AML-193 (cell line): ENCODE measurements at regions not wholly inside any gene's neighbourhood (a gene's known extent, or its start where the extent isn't known, plus 50 kb on each side); places are given as distances from the start of the nearest gene placed in this dataset.

ENCODE experiments used
- DNase-seq, 2 experiments: peaks; one replicate each; lab custom pipeline; 2025; lab: John Stamatoyannopoulos, UW

- no peak for DNase-seq
Observed at GRCh38 chr3:72490688-72491435, 357.4 kb downstream of the SHQ1 start.

- DNase-seq = no peak
Observed at GRCh38 chr3:72489901-72490300, 358.3 kb downstream of the SHQ1 start.

- no peak for DNase-seq
Observed at GRCh38 chr3:72488738-72489035, 359.6 kb downstream of the SHQ1 start.

DNA sequence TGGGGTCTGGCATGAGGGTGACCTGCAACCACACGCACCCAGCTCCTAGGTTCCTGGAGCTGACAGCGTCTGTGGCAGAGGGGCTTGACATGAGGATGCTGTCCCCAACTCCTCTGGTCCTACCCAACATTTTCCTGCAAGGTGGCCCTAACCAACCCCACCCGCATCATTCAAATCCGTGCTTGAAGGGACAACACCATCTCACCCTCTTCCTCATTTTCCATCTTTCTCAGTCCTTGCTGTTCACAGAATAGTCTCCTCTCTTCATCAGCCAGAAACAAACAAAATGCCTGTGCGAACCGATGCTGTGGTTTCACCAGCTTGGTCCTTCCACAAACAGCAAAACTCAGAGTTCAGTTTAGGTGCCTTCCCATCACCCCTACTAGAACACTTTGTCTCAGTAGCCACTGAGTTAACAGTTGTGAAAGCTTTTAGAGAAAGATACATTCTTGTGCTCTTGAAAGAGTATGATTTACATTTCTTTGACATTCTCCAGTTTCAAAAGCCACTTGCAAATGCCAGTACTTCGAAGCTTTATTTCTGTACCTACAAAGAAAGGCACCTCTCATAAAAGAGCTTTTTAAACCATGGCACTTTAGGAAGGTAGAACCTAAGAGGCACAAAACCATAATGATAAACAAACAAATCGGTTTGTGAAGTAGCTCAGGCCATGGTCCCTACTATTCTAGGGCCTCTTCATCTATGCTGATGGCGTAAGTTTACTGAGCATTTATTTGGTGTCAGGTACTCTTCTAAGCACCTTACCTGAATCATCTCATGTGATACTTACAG, 360.1 kb downstream of the SHQ1 start:
- DNase-seq = no peak

GRCh38 chr3:72487078-72487765, 361.0 kb downstream of the SHQ1 start:
- DNase-seq = no peak

DNA sequence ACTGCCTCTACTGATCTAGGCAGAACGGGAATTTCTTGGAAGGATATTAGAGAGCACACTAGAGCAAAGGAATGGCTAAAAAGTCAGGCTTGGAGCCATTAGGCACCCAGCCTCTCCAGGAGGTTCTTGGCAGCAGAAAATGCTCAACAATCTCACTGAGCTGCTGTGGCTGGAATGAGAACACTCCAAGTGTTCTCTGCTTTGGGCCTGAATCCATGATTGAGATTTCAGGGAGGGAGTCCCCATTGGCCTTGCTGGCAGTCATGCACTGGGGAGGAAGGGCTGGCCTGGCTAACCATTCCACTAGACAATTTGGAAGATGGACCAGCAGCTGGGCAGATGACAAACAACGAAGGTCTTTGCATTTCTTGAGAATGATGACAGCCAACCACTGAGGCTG, 362.6 kb downstream of the SHQ1 start:
- DNase-seq = no peak

- DNase-seq = no peak
Observed at GRCh38 chr3:72483554-72484104, 364.6 kb downstream of the SHQ1 start.

DNA sequence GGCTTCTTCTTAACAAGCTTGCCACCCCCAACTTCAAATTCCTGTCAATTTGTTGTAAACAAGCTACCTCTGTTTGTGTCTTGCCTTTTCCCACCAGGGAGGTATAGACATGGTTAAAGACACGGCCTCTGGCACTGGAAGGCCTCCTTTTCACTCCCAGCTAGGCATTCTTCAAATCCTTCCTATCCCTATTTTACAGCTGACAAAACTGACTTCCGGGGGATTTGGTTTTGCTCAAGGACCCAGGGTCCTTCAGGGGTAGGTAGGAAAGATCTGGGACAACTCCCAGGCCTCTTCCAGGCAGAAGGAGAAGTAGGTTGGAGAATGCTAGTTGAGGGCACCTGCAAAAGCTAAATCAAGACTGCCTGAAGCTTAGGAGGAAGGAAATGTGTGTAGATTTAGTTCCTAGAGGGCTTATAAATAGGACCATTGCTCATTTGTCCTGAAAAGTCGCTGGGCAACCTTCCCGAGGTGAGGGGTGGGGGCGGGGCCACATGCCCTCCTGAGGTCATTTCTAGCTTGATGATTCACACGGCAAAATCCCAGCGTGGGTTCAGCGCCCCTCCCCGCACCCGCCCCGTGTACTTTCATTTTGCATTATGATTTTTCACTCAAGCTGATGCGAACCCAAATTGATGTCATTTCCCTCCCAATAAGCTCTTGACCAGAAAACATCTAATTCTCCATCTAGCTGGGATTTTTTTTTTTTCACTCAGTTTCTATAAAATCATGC, 365.5 kb downstream of the SHQ1 start:
- DNase-seq = peak; percentile 22 to 41

- DNase-seq = no peak
Observed at GRCh38 chr3:72481542-72481941, 366.7 kb downstream of the SHQ1 start.

GRCh38 chr3:72480366-72480765, 367.9 kb downstream of the SHQ1 start:
- DNase-seq = no peak

DNA sequence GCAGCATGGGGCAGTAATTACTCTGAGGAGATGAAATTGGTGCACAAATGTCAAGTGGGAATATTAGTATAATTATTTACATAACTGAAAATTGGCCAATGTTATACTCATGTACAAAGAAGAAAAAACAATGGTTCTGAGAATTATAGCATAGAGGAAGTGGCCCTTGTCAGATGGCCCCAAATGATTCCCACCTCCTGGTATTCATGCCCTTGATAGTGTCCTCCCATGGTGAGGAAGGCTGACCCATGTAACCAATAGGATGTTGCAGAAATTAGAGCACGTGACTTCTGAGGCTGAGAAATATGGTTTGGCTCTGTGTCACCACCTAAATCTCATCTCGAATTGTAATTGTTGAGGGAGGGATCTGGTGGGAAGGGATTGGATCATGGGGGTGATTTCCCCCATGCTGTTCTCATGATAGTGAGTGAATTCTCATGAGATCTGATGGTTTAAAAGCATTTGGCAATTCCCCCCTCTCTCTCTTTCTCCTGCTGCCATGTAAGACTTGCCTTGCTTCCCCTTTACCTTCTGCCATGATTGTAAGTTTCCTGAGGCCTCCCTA, 368.5 kb downstream of the SHQ1 start:
- DNase-seq = no peak

DNA sequence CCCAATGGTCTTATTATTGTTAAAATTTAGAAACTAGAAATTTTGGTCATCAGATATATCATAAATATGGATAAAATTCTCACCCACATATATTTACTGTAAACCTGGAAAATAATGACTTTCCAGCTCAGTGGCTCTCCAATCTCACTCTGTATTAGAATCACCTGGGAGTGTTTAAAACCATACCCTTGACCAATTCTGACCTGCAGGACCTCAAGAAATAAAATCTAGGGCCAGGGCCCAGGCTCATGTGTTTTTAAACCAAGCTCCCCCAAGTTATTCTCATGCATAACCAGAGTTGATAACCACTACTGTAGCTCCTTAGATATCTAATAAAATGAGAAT, 372.1 kb downstream of the SHQ1 start:
- no peak for DNase-seq

DNA sequence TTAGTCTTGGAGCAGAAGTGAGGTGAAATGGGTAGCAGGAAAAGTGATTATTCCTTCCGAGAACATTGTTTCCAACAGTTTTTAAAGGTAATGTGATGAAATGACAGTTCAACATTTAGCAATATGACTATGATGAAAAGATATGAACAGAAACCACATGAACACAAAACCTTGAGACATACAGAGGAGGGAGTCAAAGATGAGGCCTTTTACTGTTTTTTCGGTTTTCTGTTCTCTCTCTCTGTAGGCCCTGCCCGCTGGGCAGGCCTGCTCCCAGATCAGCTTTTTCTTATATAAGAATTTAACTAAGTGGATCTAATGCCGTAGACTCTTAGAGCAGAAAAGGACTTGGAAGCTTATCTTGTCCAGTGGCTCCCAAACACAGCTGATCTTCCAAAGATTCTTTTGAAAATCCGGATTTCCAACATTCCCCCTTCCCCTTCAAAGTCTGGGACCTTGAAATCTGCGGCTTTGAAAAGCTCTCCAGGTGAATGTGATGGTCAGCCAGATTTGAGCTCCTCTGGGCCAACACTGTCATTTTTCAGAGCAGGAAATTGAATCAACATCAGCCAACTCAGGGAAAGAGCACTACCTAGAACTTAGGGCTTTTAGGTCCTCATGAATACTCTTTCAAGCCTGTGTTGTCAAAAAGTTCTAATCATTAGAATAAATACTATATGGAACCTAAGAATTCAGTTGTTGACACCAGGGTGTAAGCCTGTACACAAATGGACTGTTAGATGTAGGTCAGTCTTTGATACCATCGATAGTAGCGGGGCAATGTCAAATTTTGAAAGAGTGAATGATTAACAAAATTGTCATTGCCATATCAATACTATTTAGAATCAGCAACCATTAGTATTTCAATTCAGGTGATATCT, 372.7 kb downstream of the SHQ1 start:
- peak; percentile 78 to 85 for DNase-seq

GRCh38 chr3:72474775-72475174, 373.5 kb downstream of the SHQ1 start:
- DNase-seq = no peak

GRCh38 chr3:72473156-72473555, 375.1 kb downstream of the SHQ1 start:
- no peak for DNase-seq

DNA sequence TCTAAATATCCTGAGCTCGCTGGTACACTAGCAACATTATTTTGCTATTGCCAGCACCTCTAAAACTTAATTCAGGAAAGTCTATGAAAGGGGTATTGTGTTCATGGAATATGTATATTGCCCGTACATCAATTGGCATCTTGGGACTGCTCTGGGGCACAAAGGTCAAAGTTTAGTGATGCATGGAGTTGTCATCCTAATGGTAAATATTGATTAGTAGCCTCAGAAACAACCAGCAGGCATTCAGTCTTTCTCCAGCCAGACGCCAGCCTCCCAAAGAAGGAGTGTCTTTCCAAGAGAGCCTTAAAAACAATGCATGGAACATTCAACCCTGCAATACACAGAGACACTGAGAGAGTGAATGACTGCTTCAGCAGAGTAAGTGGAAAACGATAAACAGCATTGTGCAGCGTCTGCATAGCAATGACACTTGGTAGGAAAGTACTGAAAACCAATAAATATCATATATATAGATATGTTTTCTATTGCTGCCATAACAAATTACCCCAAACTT, 377.3 kb downstream of the SHQ1 start:
- DNase-seq = no peak

- no peak for DNase-seq
Observed at GRCh38 chr3:72465853-72466252, 382.4 kb downstream of the SHQ1 start.

GRCh38 chr3:72463083-72463482, 385.2 kb downstream of the SHQ1 start:
- DNase-seq = no peak

GRCh38 chr3:72462595-72463011, 385.6 kb downstream of the SHQ1 start:
- no peak for DNase-seq

- DNase-seq = no peak
Observed at GRCh38 chr3:72461787-72462186, 386.5 kb downstream of the SHQ1 start.
